Keratinocyte (primary cell): ENCODE measurements at regions not wholly inside any gene's neighbourhood (a gene's known extent, or its start where the extent isn't known, plus 50 kb on each side); places are given as distances from the start of the nearest gene placed in this dataset.

Experiments
- DNase-seq: peaks from one replicate; pipeline ENCODE4 v3.0.0-alpha.2; 2011; ENCODE audit warnings: low read depth, missing footprints, low spot score
- FAIRE-seq: peaks from 2 replicates; lab custom pipeline; 2011; peaks lifted over from hg19 to GRCh38; lab: Jason Lieb, UNC
- H2AFZ ChIP-seq: 2 replicates; pipeline ENCODE4 v1.6.0; 2012; ENCODE audit warnings: low read length, control low read depth, inconsistent platforms; ENCODE audit not compliant: control insufficient read depth
- H3K27ac ChIP-seq: 2 replicates; pipeline ENCODE4 v1.5.1; 2011; ENCODE audit warnings: low read length; ENCODE audit not compliant: control insufficient read depth, insufficient read depth
- H3K27me3 ChIP-seq: 3 replicates; pipeline ENCODE4 v1.6.0; 2011; ENCODE audit warnings: low read length; ENCODE audit not compliant: control insufficient read depth, insufficient read depth; ENCODE audit errors: extremely low read depth
- H3K36me3 ChIP-seq, 2 experiments: 2 replicates in 1 of 2; 3 replicates in 1 of 2; pipeline ENCODE4 v1.5.1; 2011; ENCODE audit warnings: low read length in 2 of 2, mild to moderate bottlenecking in 1 of 2; ENCODE audit not compliant: control insufficient read depth in 2 of 2, insufficient read depth in 2 of 2; ENCODE audit errors: extremely low read depth in 1 of 2
- H3K4me1 ChIP-seq: 3 replicates; pipeline ENCODE4 v1.5.1; 2011; ENCODE audit warnings: low read length; ENCODE audit not compliant: control insufficient read depth, insufficient read depth; ENCODE audit errors: extremely low read depth
- H3K4me2 ChIP-seq: 3 replicates; pipeline ENCODE4 v1.6.0; 2011; ENCODE audit warnings: low read depth, low read length; ENCODE audit not compliant: control insufficient read depth, insufficient read depth; ENCODE audit errors: extremely low read depth
- H3K4me3 ChIP-seq, 3 experiments: fragments of 200-600 bp in 1 of 3; sonication (generic) in 1 of 3; 2 replicates in 2 of 3; 3 replicates in 1 of 3; pipeline ENCODE4 v1.5.1; 2011 to 2016; ENCODE audit warnings: low read length in 3 of 3, mild to moderate bottlenecking in 3 of 3, control low read depth in 2 of 3, inconsistent platforms in 1 of 3, low read depth in 1 of 3, mixed read lengths in 1 of 3, mixed run types in 1 of 3, moderate library complexity in 1 of 3; ENCODE audit not compliant: control insufficient read depth in 2 of 3, insufficient read depth in 2 of 3; ENCODE audit errors: extremely low read depth in 1 of 3
- H3K79me2 ChIP-seq: 2 replicates; pipeline ENCODE4 v1.6.0; 2012; ENCODE audit warnings: low read length; ENCODE audit not compliant: control insufficient read depth, insufficient read depth
- H3K9ac ChIP-seq: 3 replicates; pipeline ENCODE4 v1.6.0; 2011; ENCODE audit warnings: low read length; ENCODE audit not compliant: control insufficient read depth, insufficient read depth; ENCODE audit errors: extremely low read depth
- H3K9me1 ChIP-seq: 3 replicates; pipeline ENCODE4 v1.6.0; 2011; ENCODE audit warnings: low read length; ENCODE audit not compliant: control insufficient read depth, insufficient read depth; ENCODE audit errors: extremely low read depth
- H3K9me3 ChIP-seq: 2 replicates; pipeline ENCODE4 v1.5.1; 2012; ENCODE audit warnings: low read depth, low read length; ENCODE audit not compliant: control insufficient read depth
- H4K20me1 ChIP-seq: 3 replicates; pipeline ENCODE4 v1.6.0; 2011; ENCODE audit warnings: low read length; ENCODE audit not compliant: control insufficient read depth, insufficient read depth; ENCODE audit errors: extremely low read depth
- CTCF ChIP-seq, 3 experiments: IDR thresholded peaks in 1 of 3; conservative IDR thresholded peaks in 1 of 3; optimal IDR thresholded peaks in 1 of 3; 2 replicates in 2 of 3; 3 replicates in 1 of 3; pipeline versions ENCODE3 to v1.5.1; 2011; ENCODE audit warnings: low read length in 3 of 3, mild to moderate bottlenecking in 3 of 3, moderate library complexity in 2 of 3, control low read depth in 1 of 3, inconsistent platforms in 1 of 3; ENCODE audit not compliant: insufficient read depth in 2 of 3; ENCODE audit errors: extremely low read depth in 1 of 3
- EZH2 ChIP-seq: IDR thresholded peaks from one replicate; pipeline ENCODE4 v1.6.1; 2012; ENCODE audit warnings: inconsistent platforms, mild to moderate bottlenecking, low read length, moderate library complexity
- dilution Hi-C: fragments of 300-500 bp; cut with MboI; formaldehyde crosslinking; loops from one replicate; pipeline ENCODE4 v1.7.0; 2020; ENCODE audit warnings: low sequenced_read_pairs; ENCODE audit not compliant: extremely low pct_ligation_motif_present

GRCh38 chr18:67362906-67363305 is 153.6 kb downstream of the DSEL start:
- TF ChIP-seq CTCF (optimal IDR thresholded peaks at IDR 0.05 in 1 of 3, IDR thresholded peaks at IDR 0.05 in 1 of 3, conservative IDR thresholded peaks at IDR 0.05 in 1 of 3; ENCODE audit: extremely low read depth in 1 of 3, insufficient read depth in 2 of 3, low read length in 3 of 3) (no peak), EZH2 (no peak)
- H3K27me3 ChIP-seq = no peaks in the 10 kb centered on the region
- H3K4me3 ChIP-seq = no peak overlapping the region
- no peaks in the 10 kb centered on the region for H3K79me2 ChIP-seq
- no peaks in the 10 kb centered on the region for H4K20me1 ChIP-seq
- H3K27ac ChIP-seq = no peak overlapping the region
- FAIRE-seq (no peak), DNase-seq (no peak)
- dilution Hi-C loops = no loop called here
- H3K36me3 ChIP-seq = no peaks in the 10 kb centered on the region
- H3K9ac ChIP-seq = no peak overlapping the region
- peaks cover 5% of the 10 kb centered on the region for H3K4me1 ChIP-seq
- peak overlapping the region; percentile 26 for H2AFZ ChIP-seq
- H3K9me1 ChIP-seq = no peaks in the 10 kb centered on the region
- H3K9me3 ChIP-seq = no peaks in the 10 kb centered on the region
- H3K4me2 ChIP-seq = no peak overlapping the region

GRCh38 chr18:67359873-67360838 is 156.4 kb downstream of the DSEL start:
- Histone ChIP-seq H3K4me3 (peak overlapping the region in 2 of 3 experiments; percentile 37 to 64), H2AFZ (peak overlapping the region; percentile 90), H3K9me1 (no peaks in the 10 kb centered on the region), H3K79me2 (no peaks in the 10 kb centered on the region), H3K27ac (peak overlapping the region; percentile 70), H3K4me1 (peaks cover 5% of the 10 kb centered on the region), H3K9ac (peak overlapping the region; percentile 18), H3K4me2 (peak overlapping the region; percentile 76), H3K9me3 (no peaks in the 10 kb centered on the region), H4K20me1 (no peaks in the 10 kb centered on the region), H3K36me3 (no peaks in the 10 kb centered on the region), H3K27me3 (no peaks in the 10 kb centered on the region)
- peak; percentile 97 for FAIRE-seq
- no peak for TF ChIP-seq CTCF (optimal IDR thresholded peaks at IDR 0.05 in 1 of 3, IDR thresholded peaks at IDR 0.05 in 1 of 3, conservative IDR thresholded peaks at IDR 0.05 in 1 of 3; ENCODE audit: extremely low read depth in 1 of 3, insufficient read depth in 2 of 3, low read length in 3 of 3)
- peak; percentile 40 for DNase-seq
- dilution Hi-C loops = no loop called here
